Prostate gland (tissue), 2 donors: ENCODE measurements at regions not wholly inside any gene's neighbourhood (a gene's known extent, or its start where the extent isn't known, plus 50 kb on each side); places are given as distances from the start of the nearest gene placed in this dataset.

Source experiments
- POLR2A ChIP-seq: fragments of 450-650 bp; IDR thresholded peaks from one replicate; pipeline ENCODE4 v1.6.1; 2016; ENCODE audit warnings: antibody characterized with exemption, mild to moderate bottlenecking
- POLR2AphosphoS5 ChIP-seq: sonication (generic); formaldehyde crosslinking; IDR thresholded peaks from one replicate; pipeline ENCODE4 v1.6.1; 2017; ENCODE audit warnings: antibody characterized with exemption
- TF ChIP-seq, protein P1 (sequence below), 4 experiments: fragments of 200-600 bp in 2 of 4; fragments of 450-650 bp in 2 of 4; sonication (generic) in 2 of 4; IDR thresholded peaks; 1 replicate in 3 of 4; 2 replicates in 1 of 4; pipeline ENCODE4 v1.5.1; 2016 to 2019; ENCODE audit warnings: antibody characterized with exemption in 4 of 4, mild to moderate bottlenecking in 2 of 4, moderate library complexity in 2 of 4

DNA sequence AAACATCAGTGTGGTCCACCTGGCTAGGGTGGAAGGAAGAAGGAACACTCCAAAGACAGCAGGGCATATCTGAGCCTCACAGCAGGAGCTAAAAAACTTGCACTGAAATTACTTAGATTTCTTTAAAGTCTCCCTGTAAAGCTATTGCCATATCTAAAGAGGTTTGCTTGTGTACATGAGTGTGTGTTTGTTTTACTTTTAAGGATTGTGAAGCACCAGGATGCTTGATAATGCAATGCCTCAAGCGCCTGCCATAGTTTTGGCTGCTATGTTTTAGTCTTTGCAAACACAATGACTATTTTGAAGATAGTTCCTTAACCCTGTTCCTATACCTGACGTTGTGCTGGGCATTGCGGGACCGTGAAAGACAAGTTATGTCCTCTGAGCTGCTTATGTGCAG, 65.0 kb downstream of the ID4 start:
- TF ChIP-seq POLR2AphosphoS5: no peak
- TF ChIP-seq, protein P1, sequence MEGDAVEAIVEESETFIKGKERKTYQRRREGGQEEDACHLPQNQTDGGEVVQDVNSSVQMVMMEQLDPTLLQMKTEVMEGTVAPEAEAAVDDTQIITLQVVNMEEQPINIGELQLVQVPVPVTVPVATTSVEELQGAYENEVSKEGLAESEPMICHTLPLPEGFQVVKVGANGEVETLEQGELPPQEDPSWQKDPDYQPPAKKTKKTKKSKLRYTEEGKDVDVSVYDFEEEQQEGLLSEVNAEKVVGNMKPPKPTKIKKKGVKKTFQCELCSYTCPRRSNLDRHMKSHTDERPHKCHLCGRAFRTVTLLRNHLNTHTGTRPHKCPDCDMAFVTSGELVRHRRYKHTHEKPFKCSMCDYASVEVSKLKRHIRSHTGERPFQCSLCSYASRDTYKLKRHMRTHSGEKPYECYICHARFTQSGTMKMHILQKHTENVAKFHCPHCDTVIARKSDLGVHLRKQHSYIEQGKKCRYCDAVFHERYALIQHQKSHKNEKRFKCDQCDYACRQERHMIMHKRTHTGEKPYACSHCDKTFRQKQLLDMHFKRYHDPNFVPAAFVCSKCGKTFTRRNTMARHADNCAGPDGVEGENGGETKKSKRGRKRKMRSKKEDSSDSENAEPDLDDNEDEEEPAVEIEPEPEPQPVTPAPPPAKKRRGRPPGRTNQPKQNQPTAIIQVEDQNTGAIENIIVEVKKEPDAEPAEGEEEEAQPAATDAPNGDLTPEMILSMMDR (IDR thresholded peaks at IDR 0.05): no peak
- no peak for TF ChIP-seq POLR2A
